ENCODE measurements at regions not wholly inside any gene's neighbourhood (a gene's known extent, or its start where the extent isn't known, plus 50 kb on each side); places are given as distances from the start of the nearest gene placed in this dataset.
A peak's percentile ranks its signal among the peaks of the same experiment; 100 is the strongest.

DNA sequence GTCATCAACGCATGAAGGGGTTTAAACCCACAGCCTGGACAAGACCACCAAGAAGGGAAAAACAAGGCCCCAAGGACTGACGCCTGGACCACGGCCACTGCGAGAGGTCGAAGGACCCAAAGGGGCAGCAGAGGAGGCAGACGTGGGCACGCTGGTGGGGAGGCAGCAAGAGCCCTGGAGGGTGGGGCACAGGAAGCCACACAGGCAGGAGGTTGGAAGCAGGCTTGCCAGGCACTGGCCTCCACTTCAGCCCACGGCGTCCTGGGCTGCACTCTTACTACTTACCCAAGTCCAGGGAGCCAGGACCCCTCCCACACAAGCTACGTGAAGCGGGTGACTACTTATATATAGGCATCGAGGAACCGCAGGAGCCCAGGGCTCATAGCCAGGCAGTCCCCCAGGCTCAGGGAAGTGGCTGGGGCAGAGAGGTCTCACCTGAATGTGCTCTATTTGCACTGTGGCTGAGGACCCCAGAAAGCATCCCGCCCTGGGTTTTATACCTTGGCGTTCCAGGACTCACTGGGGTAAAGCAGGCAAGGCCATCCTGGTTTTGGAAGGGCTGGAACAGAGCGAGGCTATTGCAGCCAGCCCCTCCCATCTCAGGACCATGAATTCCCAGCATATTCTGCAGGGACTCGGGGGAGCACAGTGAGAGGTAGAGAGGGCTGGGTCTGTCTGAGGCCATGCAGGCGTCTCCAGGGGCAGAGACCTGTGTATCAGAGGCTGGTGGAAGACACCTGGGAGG lies 113.8 kb upstream of the AFDN start:
- peak; percentile 21 for DNase-seq
- Histone ChIP-seq H3K9me3 (no peaks in the 10 kb centered on the region), H3K4me3 (no peak overlapping the region), H3K36me3 (no peaks in the 10 kb centered on the region), H3K4me1 (peaks cover 4% of the 10 kb centered on the region), H3K9ac (ENCODE audit: low read depth in 2 of 2, low read length in 2 of 2) (peak overlapping the region in 1 of 2 donors; percentile 56), H3K27me3 (no peaks in the 10 kb centered on the region), H3K27ac (peak overlapping the region; percentile 60)
- no peak for TF ChIP-seq CTCF (IDR thresholded peaks at IDR 0.05)
- intact Hi-C loops (cut with DNase I) = no loop called here

GRCh38 chr6:167714152-167714551 lies 112.6 kb upstream of the AFDN start:
- Histone ChIP-seq H3K4me1 (peaks cover 4% of the 10 kb centered on the region), H3K4me3 (no peak overlapping the region), H3K27me3 (no peaks in the 10 kb centered on the region), H3K9me3 (no peaks in the 10 kb centered on the region), H3K9ac (ENCODE audit: low read depth in 2 of 2, low read length in 2 of 2) (no peak overlapping the region), H3K27ac (no peak overlapping the region), H3K36me3 (no peaks in the 10 kb centered on the region)
- TF ChIP-seq CTCF (IDR thresholded peaks at IDR 0.05) = no peak
- DNase-seq = no peak
- intact Hi-C loops (cut with DNase I) = no loop called here

- no peak for TF ChIP-seq CTCF (IDR thresholded peaks at IDR 0.05)
- H3K9me3 ChIP-seq = no peaks in the 10 kb centered on the region
- no peak overlapping the region for H3K4me3 ChIP-seq
- intact Hi-C loops (cut with DNase I) = no loop called here
- H3K27ac ChIP-seq = no peak overlapping the region
- no peak for DNase-seq
- no peaks in the 10 kb centered on the region for H3K36me3 ChIP-seq
- no peaks in the 10 kb centered on the region for H3K4me1 ChIP-seq
- H3K27me3 ChIP-seq = no peaks in the 10 kb centered on the region
- H3K9ac ChIP-seq (ENCODE audit: low read depth in 2 of 2, low read length in 2 of 2) = no peak overlapping the region
These were observed 109.3 kb upstream of the AFDN start for GRCh38 chr6:167717455-167717854.

- DNase-seq = no peak
- H3K36me3 ChIP-seq = no peaks in the 10 kb centered on the region
- no peaks in the 10 kb centered on the region for H3K27me3 ChIP-seq
- no peak for TF ChIP-seq CTCF (IDR thresholded peaks at IDR 0.05)
- H3K4me1 ChIP-seq = no peaks in the 10 kb centered on the region
- no peaks in the 10 kb centered on the region for H3K9me3 ChIP-seq
- H3K27ac ChIP-seq = no peak overlapping the region
- no peak overlapping the region for H3K9ac ChIP-seq (ENCODE audit: low read depth in 2 of 2, low read length in 2 of 2)
- H3K4me3 ChIP-seq = no peak overlapping the region
- intact Hi-C loops (cut with DNase I) = no loop called here
These were observed 108.8 kb upstream of the AFDN start for GRCh38 chr6:167717867-167718266.

- no peak for DNase-seq
- intact Hi-C loops (cut with DNase I) = no loop called here
- Histone ChIP-seq H3K27me3 (no peaks in the 10 kb centered on the region), H3K4me3 (no peak overlapping the region), H3K9me3 (no peaks in the 10 kb centered on the region), H3K9ac (ENCODE audit: low read depth in 2 of 2, low read length in 2 of 2) (no peak overlapping the region), H3K27ac (no peak overlapping the region), H3K36me3 (no peaks in the 10 kb centered on the region), H3K4me1 (no peaks in the 10 kb centered on the region)
- TF ChIP-seq CTCF (IDR thresholded peaks at IDR 0.05) = no peak
These were observed 106.8 kb upstream of the AFDN start for GRCh38 chr6:167719920-167720319.

All from colonic mucosa (tissue), 4 donors.